Gastrocnemius medialis (tissue), 4 donors: ENCODE measurements at regions not wholly inside any gene's neighbourhood (a gene's known extent, or its start where the extent isn't known, plus 50 kb on each side); places are given as distances from the start of the nearest gene placed in this dataset.

ENCODE experiments used
- ATAC-seq, 2 donors: fragments of 150-250 bp; one replicate each; pipeline ENCODE4 v1.9.1; 2016
- DNase-seq, 2 donors: peaks; one replicate each; pipeline ENCODE4 v3.0.0-alpha.2; 2019
- H3K27ac ChIP-seq, 4 donors: fragments of 200-600 bp; sonication (generic); 1 replicate in 1 of 4; 2 replicates in 3 of 4; pipeline ENCODE4 v1.5.1; 2016 to 2018; ENCODE audit warnings: mild to moderate bottlenecking in 2 of 4, moderate library complexity in 1 of 4
- H3K27me3 ChIP-seq, 3 donors: fragments of 200-600 bp; sonication (generic) in 2 of 3; 1 replicate in 1 of 3; 2 replicates in 2 of 3; pipeline versions ENCODE4 v1.5.1 to v1.6.0; 2016 to 2019; ENCODE audit warnings: mild to moderate bottlenecking in 1 of 3, moderate library complexity in 1 of 3
- H3K36me3 ChIP-seq, 2 donors: fragments of 200-600 bp; sonication (generic) in 1 of 2; one replicate each; pipeline ENCODE4 v1.5.1; 2017 to 2018
- H3K4me1 ChIP-seq, 2 donors: fragments of 200-600 bp; sonication (generic) in 1 of 2; one replicate each; pipeline ENCODE4 v1.5.1; 2016 to 2017; ENCODE audit warnings: mild to moderate bottlenecking in 2 of 2
- H3K4me3 ChIP-seq, 4 donors: fragments of 200-600 bp; sonication (generic) in 3 of 4; 1 replicate in 1 of 4; 2 replicates in 3 of 4; pipeline ENCODE4 v1.5.1; 2016 to 2019; ENCODE audit warnings: mild to moderate bottlenecking in 2 of 4
- H3K9me3 ChIP-seq, 3 donors: fragments of 200-600 bp; sonication (generic) in 2 of 3; 1 replicate in 1 of 3; 2 replicates in 2 of 3; pipeline ENCODE4 v1.5.1; 2016 to 2019
- CTCF ChIP-seq, 5 experiments: fragments of 450-650 bp in 3 of 5; fragments of 200-600 bp in 2 of 5; sonication (generic) in 2 of 5; IDR thresholded peaks in 4 of 5; conservative IDR thresholded peaks in 1 of 5; 1 replicate in 4 of 5; 2 replicates in 1 of 5; pipeline ENCODE4 v1.5.1; 2016 to 2019; ENCODE audit warnings: antibody characterized with exemption in 5 of 5, mild to moderate bottlenecking in 3 of 5, moderate library complexity in 3 of 5
- POLR2A ChIP-seq, 2 donors: fragments of 450-650 bp; IDR thresholded peaks; one replicate each; pipeline ENCODE4 v1.6.1; 2017; ENCODE audit warnings: antibody characterized with exemption in 2 of 2, mild to moderate bottlenecking in 2 of 2, moderate library complexity in 2 of 2
- in situ Hi-C, 4 donors: fragments of 200-750 bp; cut with MboI; loops; one replicate each; pipeline versions ENCODE4 v1.15.0 to v1.8.0; 2017; ENCODE audit warnings: low sequenced_read_pairs in 4 of 4
- intact Hi-C: fragments of 100-400 bp; cut with DNase I; formaldehyde crosslinking; loops from one replicate; pipeline ENCODE4 v1.15.1; 2023; ENCODE audit warnings: low total_unique reads

- Histone ChIP-seq H3K4me3 (no peak overlapping the region), H3K4me1 (no peaks in the 10 kb centered on the region), H3K27me3 (no peaks in the 10 kb centered on the region), H3K9me3 (no peaks in the 10 kb centered on the region), H3K36me3 (no peaks in the 10 kb centered on the region), H3K27ac (no peak overlapping the region)
- no peak for DNase-seq
- in situ Hi-C loops = no loop called here
- intact Hi-C loops = no loop called here
- TF ChIP-seq POLR2A (IDR thresholded peaks at IDR 0.05) = no peak
- TF ChIP-seq CTCF (IDR thresholded peaks at IDR 0.05 in 4 of 5, conservative IDR thresholded peaks at IDR 0.05 in 1 of 5) = no peak
- no peak for ATAC-seq
Measured at GRCh38 chr15:94691169-94691568, 459.8 kb downstream of the MCTP2 start.

- in situ Hi-C loops = no loop called here
Measured at GRCh38 chr15:94692710-94693109, 461.3 kb downstream of the MCTP2 start.

GRCh38 chr15:94700211-94700610 is 468.9 kb downstream of the MCTP2 start:
- intact Hi-C loops = no loop called here
- Histone ChIP-seq H3K36me3 (no peaks in the 10 kb centered on the region), H3K4me1 (no peaks in the 10 kb centered on the region), H3K27ac (no peak overlapping the region), H3K27me3 (no peaks in the 10 kb centered on the region), H3K9me3 (no peaks in the 10 kb centered on the region), H3K4me3 (no peak overlapping the region)
- in situ Hi-C loops = no loop called here
- DNase-seq (no peak), ATAC-seq (no peak)
- TF ChIP-seq CTCF (IDR thresholded peaks at IDR 0.05 in 4 of 5, conservative IDR thresholded peaks at IDR 0.05 in 1 of 5) (no peak), POLR2A (IDR thresholded peaks at IDR 0.05) (no peak)

More at GRCh38 chr15:94692710-94693109, 461.3 kb downstream of the MCTP2 start:
- H3K36me3 ChIP-seq = no peaks in the 10 kb centered on the region
- no peaks in the 10 kb centered on the region for H3K9me3 ChIP-seq
- DNase-seq (no peak), ATAC-seq (no peak)
- TF ChIP-seq CTCF (IDR thresholded peaks at IDR 0.05 in 4 of 5, conservative IDR thresholded peaks at IDR 0.05 in 1 of 5) (no peak), POLR2A (IDR thresholded peaks at IDR 0.05) (no peak)
- no peaks in the 10 kb centered on the region for H3K4me1 ChIP-seq
- no peaks in the 10 kb centered on the region for H3K27me3 ChIP-seq
- intact Hi-C loops = no loop called here
- H3K4me3 ChIP-seq = no peak overlapping the region
- no peak overlapping the region for H3K27ac ChIP-seq

- no peaks in the 10 kb centered on the region for H3K4me1 ChIP-seq
- no peak for TF ChIP-seq CTCF (IDR thresholded peaks at IDR 0.05 in 4 of 5, conservative IDR thresholded peaks at IDR 0.05 in 1 of 5)
- TF ChIP-seq POLR2A (IDR thresholded peaks at IDR 0.05) = no peak
- in situ Hi-C loops (no loop called here), intact Hi-C loops (no loop called here)
- ATAC-seq (no peak), DNase-seq (no peak)
- no peaks in the 10 kb centered on the region for H3K9me3 ChIP-seq
- H3K4me3 ChIP-seq = no peak overlapping the region
- no peaks in the 10 kb centered on the region for H3K36me3 ChIP-seq
- no peak overlapping the region for H3K27ac ChIP-seq
- H3K27me3 ChIP-seq = no peaks in the 10 kb centered on the region
Measured at GRCh38 chr15:94701281-94701985, 470.1 kb downstream of the MCTP2 start.

GRCh38 chr15:94703596-94703995 is 472.2 kb downstream of the MCTP2 start:
- no peaks in the 10 kb centered on the region for H3K27me3 ChIP-seq
- no peaks in the 10 kb centered on the region for H3K9me3 ChIP-seq
- ATAC-seq = no peak
- H3K27ac ChIP-seq = no peak overlapping the region
- no peak overlapping the region for H3K4me3 ChIP-seq
- H3K36me3 ChIP-seq = no peaks in the 10 kb centered on the region
- intact Hi-C loops (no loop called here), in situ Hi-C loops (no loop called here)
- no peak for DNase-seq
- no peaks in the 10 kb centered on the region for H3K4me1 ChIP-seq
- TF ChIP-seq POLR2A (IDR thresholded peaks at IDR 0.05) (no peak), CTCF (IDR thresholded peaks at IDR 0.05 in 4 of 5, conservative IDR thresholded peaks at IDR 0.05 in 1 of 5) (no peak)
